GM12878 (cell line): ENCODE measurements at regions not wholly inside any gene's neighbourhood (a gene's known extent, or its start where the extent isn't known, plus 50 kb on each side); places are given as distances from the start of the nearest gene placed in this dataset.

Experiments
- ATAC-seq: fragments of 200-7000 bp; cut with Tn5 transposase; 3 replicates; pipeline ENCODE4 v1.9.1; 2020; ENCODE audit warnings: mild to moderate bottlenecking, moderate library complexity
- BruUV-seq: library from RNA; stranded (reverse); fragments of 400-500 nt; replicated peaks from 2 replicates; lab custom pipeline; 2021; lab: Mats Ljungman, UMichigan
- CTCF ChIA-PET: fragments of 300-600 bp; sonication (Branson Sonifier 250); formaldehyde crosslinking; extraction: SDS; loops from one replicate; lab custom pipeline; 2021; ENCODE audit warnings: inconsistent platforms; lab: Yijun Ruan, JAX
- POLR2A ChIA-PET: fragments of 350-600 bp; formaldehyde crosslinking; extraction: SDS; loops from one replicate; lab custom pipeline; 2021; ENCODE audit warnings: inconsistent platforms; lab: Charles Lee
- RAD21 ChIA-PET: fragments of 300-600 bp; sonication (Branson Sonifier 250); formaldehyde crosslinking; loops from one replicate; lab custom pipeline; 2023; ENCODE audit warnings: antibody characterized with exemption; ENCODE audit not compliant: unreplicated experiment; lab: Charles Lee
- SMC1A ChIA-PET: fragments of 300-600 bp; sonication (Branson Sonifier 250); formaldehyde crosslinking; loops from one replicate; lab custom pipeline; 2023; ENCODE audit not compliant: unreplicated experiment, uncharacterized antibody; lab: Charles Lee
- DNase-seq: peaks from one replicate; pipeline ENCODE4 v3.0.0-alpha.2; 2011; ENCODE audit warnings: low read depth, low spot score
- FAIRE-seq: peaks from 3 replicates; lab custom pipeline; 2011; peaks lifted over from hg19 to GRCh38; lab: Jason Lieb, UNC
- H2AFZ ChIP-seq: 2 replicates; pipeline ENCODE4 v1.6.0; 2011; ENCODE audit warnings: low read depth, low read length, control low read depth; ENCODE audit not compliant: control insufficient read depth
- H3K27ac ChIP-seq: 2 replicates; pipeline ENCODE4 v1.5.1; 2011; ENCODE audit warnings: control low read depth; ENCODE audit not compliant: control insufficient read depth, insufficient read depth
- H3K27me3 ChIP-seq, 2 experiments: replicated peaks in 1 of 2; 2 replicates each; pipeline versions ENCODE4 v1.6.0 to v1.6.1; 2011; ENCODE audit warnings: low read length in 1 of 2; ENCODE audit not compliant: control insufficient read depth in 2 of 2, insufficient read depth in 2 of 2
- H3K36me3 ChIP-seq, 2 experiments: 2 replicates each; pipeline ENCODE4 v1.5.1; 2011; ENCODE audit warnings: low read length in 1 of 2; ENCODE audit not compliant: control insufficient read depth in 2 of 2, insufficient read depth in 2 of 2
- H3K4me1 ChIP-seq: 2 replicates; pipeline ENCODE4 v1.6.1; 2011; ENCODE audit warnings: mild to moderate bottlenecking, low read length, moderate library complexity, mixed read lengths; ENCODE audit not compliant: control insufficient read depth, insufficient read depth
- H3K4me2 ChIP-seq: 2 replicates; pipeline ENCODE4 v1.6.0; 2011; ENCODE audit warnings: control low read depth; ENCODE audit not compliant: control insufficient read depth, insufficient read depth
- H3K4me3 ChIP-seq: fragments of 200-600 bp; sonication (generic); 2 replicates; pipeline ENCODE4 v1.5.1; 2016
- H3K79me2 ChIP-seq: 2 replicates; pipeline ENCODE4 v1.6.0; 2011; ENCODE audit warnings: low read length; ENCODE audit not compliant: control insufficient read depth, insufficient read depth
- H3K9ac ChIP-seq: 2 replicates; pipeline ENCODE4 v1.8.0; 2011; ENCODE audit warnings: low read length, control low read depth, mixed read lengths; ENCODE audit not compliant: control insufficient read depth, insufficient read depth
- H3K9me3 ChIP-seq: replicated peaks from 3 replicates; pipeline ENCODE4 v1.5.1; 2011; ENCODE audit warnings: mild to moderate bottlenecking, low read length; ENCODE audit not compliant: control insufficient read depth, insufficient read depth
- H4K20me1 ChIP-seq: 2 replicates; pipeline ENCODE4 v1.6.0; 2011; ENCODE audit not compliant: control insufficient read depth, insufficient read depth
- BCL11A ChIP-seq: IDR thresholded peaks from 2 replicates; pipeline ENCODE4 v1.6.1; 2011; ENCODE audit warnings: low read depth, low read length
- CBX5 ChIP-seq: sonication (generic); IDR thresholded peaks from 2 replicates; pipeline ENCODE4 v1.6.1; 2016; ENCODE audit warnings: low read depth, moderate library complexity, mild to moderate bottlenecking, inconsistent platforms
- KDM1A ChIP-seq: fragments of 200-600 bp; sonication (generic); IDR thresholded peaks from 2 replicates; pipeline ENCODE4 v1.6.1; 2016; ENCODE audit warnings: borderline replicate concordance
- POLR2A ChIP-seq: IDR thresholded peaks from 2 replicates; pipeline ENCODE4 v1.6.1; 2011; ENCODE audit warnings: low read depth, mild to moderate bottlenecking, low read length
- POU2F2 ChIP-seq: IDR thresholded peaks from 3 replicates; pipeline ENCODE4 v1.6.1; 2011; ENCODE audit warnings: low read depth, mild to moderate bottlenecking, low read length, borderline replicate concordance
- RELA ChIP-seq: fragments of 450-650 bp; IDR thresholded peaks from 2 replicates; pipeline ENCODE4 v1.8.0; 2014; ENCODE audit warnings: borderline replicate concordance; ENCODE audit not compliant: partially characterized antibody
- SRF ChIP-seq, 2 experiments: IDR thresholded peaks; 2 replicates each; pipeline ENCODE4 v1.6.1; 2011; ENCODE audit warnings: low read depth in 2 of 2, low read length in 2 of 2, mild to moderate bottlenecking in 1 of 2, moderate library complexity in 1 of 2
- STAT1 ChIP-seq: fragments of 450-650 bp; conservative IDR thresholded peaks from 2 replicates; pipeline ENCODE4 v1.6.1; 2014; ENCODE audit warnings: antibody characterized with exemption, mild to moderate bottlenecking
- ZBTB4 ChIP-seq: fragments of 450-650 bp; formaldehyde crosslinking; IDR thresholded peaks from 2 replicates; pipeline ENCODE4 v1.4.0; 2022; ENCODE audit warnings: mild to moderate bottlenecking, moderate library complexity
- ZZZ3 ChIP-seq: IDR thresholded peaks from 2 replicates; pipeline ENCODE4 v1.6.1; 2011; ENCODE audit warnings: low read depth; ENCODE audit not compliant: control insufficient read depth, insufficient read length
- WGBS: methylation state at CpG from one replicate; pipeline ENCODE4 v1.1.6; 2016; ENCODE audit warnings: low lambda C conversion rate; ENCODE audit not compliant: insufficient replicate concordance, insufficient coverage; ENCODE audit errors: missing lambda C conversion rate; 5-methylcytosine and 5-hydroxymethylcytosine counted together
- in situ Hi-C: fragments of 300-500 bp; cut with MboI; formaldehyde crosslinking; loops from 9 replicates; pipeline ENCODE4 v1.14.3; 2018; ENCODE audit warnings: mixed read lengths
- intact Hi-C: fragments of 100-400 bp; cut with micrococcal nuclease; formaldehyde crosslinking; loops from one replicate; pipeline ENCODE4 v1.14.2; 2022; ENCODE audit not compliant: unreplicated experiment
- TF ChIP-seq, protein P1 (sequence below): IDR thresholded peaks from 2 replicates; pipeline ENCODE4 v1.6.1; 2011; ENCODE audit warnings: mild to moderate bottlenecking, low read depth, low read length, moderate library complexity; ENCODE audit not compliant: insufficient replicate concordance
- TF ChIP-seq, protein P2 (sequence below): fragments of 450-650 bp; IDR thresholded peaks from 2 replicates; pipeline ENCODE4 v1.6.1; 2017; ENCODE audit warnings: mild to moderate bottlenecking
- TF ChIP-seq, protein P3 (sequence below): IDR thresholded peaks from 2 replicates; pipeline ENCODE4 v1.6.1; 2012; ENCODE audit warnings: low read depth, low read length, improper control_type of control experiment

DNA sequence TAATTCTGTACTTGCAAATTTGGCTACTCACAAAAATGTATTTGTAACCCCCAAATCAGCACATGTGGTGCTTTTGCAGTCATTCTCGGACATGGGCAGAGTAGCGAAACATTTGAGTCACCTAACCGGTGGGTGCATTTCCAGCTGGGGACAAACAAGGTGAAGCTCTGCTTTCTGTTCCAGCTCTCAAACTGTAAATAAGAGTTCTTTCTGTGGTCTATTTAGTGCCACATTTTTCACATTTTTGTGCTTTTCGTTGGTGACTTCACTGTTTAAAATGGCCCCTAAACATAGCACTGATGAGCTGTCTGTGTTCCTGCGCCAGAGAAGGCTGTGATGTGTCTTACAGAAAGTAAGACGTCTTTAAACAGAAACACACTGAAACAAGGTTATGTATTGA is 244.5 kb downstream of the CDC5L start:
- BruUV-seq, result no TSS peak
- Histone ChIP-seq H3K36me3 (no peaks in the 10 kb centered on the region), H3K4me2 (no peak overlapping the region), H3K4me1 (no peaks in the 10 kb centered on the region), H3K4me3 (no peak overlapping the region), H3K9ac (no peak overlapping the region), H4K20me1 (no peaks in the 10 kb centered on the region), H3K79me2 (no peaks in the 10 kb centered on the region), H2AFZ (no peak overlapping the region), H3K9me3 (no peaks in the 10 kb centered on the region), H3K27ac (no peak overlapping the region), H3K27me3 (peaks cover 1 to 3% of the 10 kb centered on the region in 2 experiments; a peak in 2 of 4 replicates)
- DNase-seq (no peak), FAIRE-seq (no peak), ATAC-seq (no peak; the same call in 2 of the 3 replicates)
- RAD21 ChIA-PET, result no interaction called here
- SMC1A ChIA-PET, result interaction anchor here (0.7 kb wide), 1 partner anchor 1291 kb away, joined by 3 read pairs; no protein-coding TSS in a partner anchor
- CTCF ChIA-PET, result interaction anchor here (0.6 to 3.4 kb wide), 2 partner anchors 746 to 1082 kb away, joined by 3 to 25 read pairs; partner anchors contain the start of gene SUPT3H
- in situ Hi-C loops, result no loop called here
- WGBS, result 24% methylated on average over 6 of the region's 6 CpGs
- TF ChIP-seq POLR2A (no peak), CBX5 (no peak), BCL11A (no peak), ZZZ3 (no peak), RELA (no peak), SRF (IDR thresholded peaks at IDR 0.05; ENCODE audit: low read depth in 2 of 2, low read length in 2 of 2) (no peak), STAT1 (no peak), POU2F2 (no peak), ZBTB4 (CRISPR knock-in tag) (no peak), KDM1A (no peak)
- TF ChIP-seq, protein P1, sequence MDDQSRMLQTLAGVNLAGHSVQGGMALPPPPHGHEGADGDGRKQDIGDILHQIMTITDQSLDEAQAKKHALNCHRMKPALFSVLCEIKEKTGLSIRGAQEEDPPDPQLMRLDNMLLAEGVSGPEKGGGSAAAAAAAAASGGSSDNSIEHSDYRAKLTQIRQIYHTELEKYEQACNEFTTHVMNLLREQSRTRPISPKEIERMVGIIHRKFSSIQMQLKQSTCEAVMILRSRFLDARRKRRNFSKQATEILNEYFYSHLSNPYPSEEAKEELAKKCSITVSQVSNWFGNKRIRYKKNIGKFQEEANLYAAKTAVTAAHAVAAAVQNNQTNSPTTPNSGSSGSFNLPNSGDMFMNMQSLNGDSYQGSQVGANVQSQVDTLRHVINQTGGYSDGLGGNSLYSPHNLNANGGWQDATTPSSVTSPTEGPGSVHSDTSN, result no peak
- TF ChIP-seq, protein P2, sequence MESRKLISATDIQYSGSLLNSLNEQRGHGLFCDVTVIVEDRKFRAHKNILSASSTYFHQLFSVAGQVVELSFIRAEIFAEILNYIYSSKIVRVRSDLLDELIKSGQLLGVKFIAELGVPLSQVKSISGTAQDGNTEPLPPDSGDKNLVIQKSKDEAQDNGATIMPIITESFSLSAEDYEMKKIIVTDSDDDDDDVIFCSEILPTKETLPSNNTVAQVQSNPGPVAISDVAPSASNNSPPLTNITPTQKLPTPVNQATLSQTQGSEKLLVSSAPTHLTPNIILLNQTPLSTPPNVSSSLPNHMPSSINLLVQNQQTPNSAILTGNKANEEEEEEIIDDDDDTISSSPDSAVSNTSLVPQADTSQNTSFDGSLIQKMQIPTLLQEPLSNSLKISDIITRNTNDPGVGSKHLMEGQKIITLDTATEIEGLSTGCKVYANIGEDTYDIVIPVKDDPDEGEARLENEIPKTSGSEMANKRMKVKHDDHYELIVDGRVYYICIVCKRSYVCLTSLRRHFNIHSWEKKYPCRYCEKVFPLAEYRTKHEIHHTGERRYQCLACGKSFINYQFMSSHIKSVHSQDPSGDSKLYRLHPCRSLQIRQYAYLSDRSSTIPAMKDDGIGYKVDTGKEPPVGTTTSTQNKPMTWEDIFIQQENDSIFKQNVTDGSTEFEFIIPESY, result no peak
- TF ChIP-seq, protein P3, sequence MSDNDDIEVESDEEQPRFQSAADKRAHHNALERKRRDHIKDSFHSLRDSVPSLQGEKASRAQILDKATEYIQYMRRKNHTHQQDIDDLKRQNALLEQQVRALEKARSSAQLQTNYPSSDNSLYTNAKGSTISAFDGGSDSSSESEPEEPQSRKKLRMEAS, result no peak
- intact Hi-C loops, result loop anchor here (10.0 kb wide), 1 partner anchor 783 kb away; no protein-coding TSS in a partner anchor
- POLR2A ChIA-PET, result no interaction called here
